ENCODE measurements at regions not wholly inside any gene's neighbourhood (a gene's known extent, or its start where the extent isn't known, plus 50 kb on each side); places are given as distances from the start of the nearest gene placed in this dataset.

- DNase-seq (ENCODE audit: low read depth): no peak
- TF ChIP-seq MAX (IDR thresholded peaks at IDR 0.05; ENCODE audit: low read depth, low read length): no peak
- no peak overlapping the region for H3K4me3 ChIP-seq (ENCODE audit: low read depth, low read length)
Observed at GRCh38 chr22:22092101-22092500, 109.5 kb upstream of the TOP3B start.

- TF ChIP-seq MYC (IDR thresholded peaks at IDR 0.05; ENCODE audit: low read depth, low read length): no peak
- no peak for TF ChIP-seq MAX (IDR thresholded peaks at IDR 0.05; ENCODE audit: low read depth, low read length)
- no peak for TF ChIP-seq POLR2A (IDR thresholded peaks at IDR 0.05; ENCODE audit: extremely low read depth, insufficient read length)
- no peak for TF ChIP-seq CTCF (IDR thresholded peaks at IDR 0.05; ENCODE audit: low read depth, low read length)
- no peak overlapping the region for H3K4me3 ChIP-seq (ENCODE audit: low read depth, low read length)
- no peak for DNase-seq (ENCODE audit: low read depth)
Observed at GRCh38 chr22:22091400-22091878, 108.9 kb upstream of the TOP3B start.

- TF ChIP-seq MYC (IDR thresholded peaks at IDR 0.05; ENCODE audit: low read depth, low read length) (no peak), MAX (IDR thresholded peaks at IDR 0.05; ENCODE audit: low read depth, low read length) (no peak), CTCF (IDR thresholded peaks at IDR 0.05; ENCODE audit: low read depth, low read length) (no peak), POLR2A (IDR thresholded peaks at IDR 0.05; ENCODE audit: extremely low read depth, insufficient read length) (no peak)
- DNase-seq (ENCODE audit: low read depth): no peak
- no peak overlapping the region for H3K4me3 ChIP-seq (ENCODE audit: low read depth, low read length)
Observed at GRCh38 chr22:22090650-22091399, 108.2 kb upstream of the TOP3B start.

- no peak for DNase-seq (ENCODE audit: low read depth)
- H3K4me3 ChIP-seq (ENCODE audit: low read depth, low read length): no peak overlapping the region
- TF ChIP-seq MYC (IDR thresholded peaks at IDR 0.05; ENCODE audit: low read depth, low read length): no peak
- no peak for TF ChIP-seq MAX (IDR thresholded peaks at IDR 0.05; ENCODE audit: low read depth, low read length)
Observed at GRCh38 chr22:22089459-22090308, 107.1 kb upstream of the TOP3B start.

- DNase-seq (ENCODE audit: low read depth): no peak
- no peak for TF ChIP-seq MAX (IDR thresholded peaks at IDR 0.05; ENCODE audit: low read depth, low read length)
- TF ChIP-seq POLR2A (IDR thresholded peaks at IDR 0.05; ENCODE audit: extremely low read depth, insufficient read length): no peak
- TF ChIP-seq CTCF (IDR thresholded peaks at IDR 0.05; ENCODE audit: low read depth, low read length): no peak
- no peak for TF ChIP-seq MYC (IDR thresholded peaks at IDR 0.05; ENCODE audit: low read depth, low read length)
- no peak overlapping the region for H3K4me3 ChIP-seq (ENCODE audit: low read depth, low read length)
Observed at GRCh38 chr22:22088658-22089458, 106.3 kb upstream of the TOP3B start.

GRCh38 chr22:22087854-22088657 lies 105.5 kb upstream of the TOP3B start:
- H3K4me3 ChIP-seq (ENCODE audit: low read depth, low read length): no peak overlapping the region
- TF ChIP-seq CTCF (IDR thresholded peaks at IDR 0.05; ENCODE audit: low read depth, low read length) (no peak), MAX (IDR thresholded peaks at IDR 0.05; ENCODE audit: low read depth, low read length) (no peak), MYC (IDR thresholded peaks at IDR 0.05; ENCODE audit: low read depth, low read length) (no peak), POLR2A (IDR thresholded peaks at IDR 0.05; ENCODE audit: extremely low read depth, insufficient read length) (no peak)
- DNase-seq (ENCODE audit: low read depth): no peak
